Smooth muscle cell (in vitro differentiated cells): ENCODE measurements at regions not wholly inside any gene's neighbourhood (a gene's known extent, or its start where the extent isn't known, plus 50 kb on each side); places are given as distances from the start of the nearest gene placed in this dataset.

Experiments used
- DNase-seq: peaks from one replicate; lab custom pipeline; 2025; ENCODE audit not compliant: unreplicated experiment; lab: John Stamatoyannopoulos, UW
- H2AFZ ChIP-seq: fragments of 200-600 bp; sonication (generic); 2 replicates; pipeline ENCODE4 v1.6.0; 2016; ENCODE audit warnings: antibody characterized with exemption, low read depth, mild to moderate bottlenecking
- H3F3A ChIP-seq: fragments of 200-600 bp; sonication (generic); 2 replicates; pipeline ENCODE4 v1.6.0; 2017; ENCODE audit warnings: antibody characterized with exemption, low read depth
- H3K27ac ChIP-seq: fragments of 200-600 bp; sonication (generic); 2 replicates; pipeline ENCODE4 v1.5.1; 2016; ENCODE audit warnings: low read depth, mild to moderate bottlenecking
- H3K27me3 ChIP-seq: fragments of 200-600 bp; sonication (generic); 2 replicates; pipeline ENCODE4 v1.6.1; 2016; ENCODE audit warnings: low read depth, mild to moderate bottlenecking
- H3K36me3 ChIP-seq: fragments of 200-600 bp; sonication (generic); 2 replicates; pipeline ENCODE4 v1.5.1; 2016; ENCODE audit warnings: low read depth
- H3K4me1 ChIP-seq: fragments of 200-600 bp; sonication (generic); 2 replicates; pipeline ENCODE4 v1.5.1; 2016; ENCODE audit warnings: low read depth
- H3K4me2 ChIP-seq: fragments of 200-600 bp; sonication (generic); 2 replicates; pipeline ENCODE4 v1.6.0; 2016; ENCODE audit warnings: mild to moderate bottlenecking
- H3K4me3 ChIP-seq: fragments of 200-600 bp; sonication (generic); 2 replicates; pipeline ENCODE4 v1.5.1; 2016; ENCODE audit warnings: mild to moderate bottlenecking
- H3K79me2 ChIP-seq: fragments of 200-600 bp; sonication (generic); 2 replicates; pipeline ENCODE4 v1.6.0; 2016; ENCODE audit warnings: low read depth, mild to moderate bottlenecking
- H3K9ac ChIP-seq: fragments of 200-600 bp; sonication (generic); 2 replicates; pipeline ENCODE4 v1.6.0; 2016; ENCODE audit warnings: low read depth
- H3K9me3 ChIP-seq: fragments of 200-600 bp; sonication (generic); replicated peaks from 2 replicates; pipeline ENCODE4 v1.5.1; 2016; ENCODE audit warnings: low read depth
- H4K20me1 ChIP-seq: fragments of 200-600 bp; sonication (generic); 2 replicates; pipeline ENCODE4 v1.6.0; 2016; ENCODE audit warnings: low read depth
- CTCF ChIP-seq: fragments of 200-600 bp; sonication (generic); IDR thresholded peaks from 2 replicates; pipeline ENCODE4 v1.5.1; 2017; ENCODE audit warnings: borderline replicate concordance, mild to moderate bottlenecking, antibody characterized with exemption; ENCODE audit not compliant: insufficient read depth, poor library complexity, severe bottlenecking
- WGBS: methylation state at CpG from one replicate; pipeline ENCODE4 v1.1.7; 2016; ENCODE audit warnings: low lambda C conversion rate; 5-methylcytosine and 5-hydroxymethylcytosine counted together

- 81% methylated on average over 20 of the region's 20 CpGs for WGBS
Observed at GRCh38 chr18:78731016-78731397, 248.6 kb upstream of the SALL3 start.

GRCh38 chr18:78731398-78732032 is 248.1 kb upstream of the SALL3 start:
- WGBS = 92% methylated on average over 18 of the region's 18 CpGs
- Histone ChIP-seq H3K27ac (no peak overlapping the region), H3K9me3 (no peaks in the 10 kb centered on the region), H2AFZ (no peak overlapping the region), H3K27me3 (no peaks in the 10 kb centered on the region), H4K20me1 (no peaks in the 10 kb centered on the region), H3K36me3 (no peaks in the 10 kb centered on the region), H3K79me2 (no peaks in the 10 kb centered on the region), H3K4me3 (no peak overlapping the region), H3K4me2 (no peak overlapping the region), H3F3A (no peaks in the 10 kb centered on the region), H3K4me1 (no peaks in the 10 kb centered on the region), H3K9ac (no peak overlapping the region)
- no peak for TF ChIP-seq CTCF
- DNase-seq = no peak

More at GRCh38 chr18:78731016-78731397, 248.6 kb upstream of the SALL3 start:
- Histone ChIP-seq H3K27me3 (no peaks in the 10 kb centered on the region), H3K4me3 (no peak overlapping the region), H3K27ac (no peak overlapping the region), H3K9me3 (no peaks in the 10 kb centered on the region), H3K36me3 (no peaks in the 10 kb centered on the region), H2AFZ (no peak overlapping the region), H3K4me2 (no peak overlapping the region), H3K4me1 (no peaks in the 10 kb centered on the region), H3F3A (no peaks in the 10 kb centered on the region), H3K79me2 (no peaks in the 10 kb centered on the region), H4K20me1 (no peaks in the 10 kb centered on the region), H3K9ac (no peak overlapping the region)
- no peak for TF ChIP-seq CTCF
- no peak for DNase-seq

DNA sequence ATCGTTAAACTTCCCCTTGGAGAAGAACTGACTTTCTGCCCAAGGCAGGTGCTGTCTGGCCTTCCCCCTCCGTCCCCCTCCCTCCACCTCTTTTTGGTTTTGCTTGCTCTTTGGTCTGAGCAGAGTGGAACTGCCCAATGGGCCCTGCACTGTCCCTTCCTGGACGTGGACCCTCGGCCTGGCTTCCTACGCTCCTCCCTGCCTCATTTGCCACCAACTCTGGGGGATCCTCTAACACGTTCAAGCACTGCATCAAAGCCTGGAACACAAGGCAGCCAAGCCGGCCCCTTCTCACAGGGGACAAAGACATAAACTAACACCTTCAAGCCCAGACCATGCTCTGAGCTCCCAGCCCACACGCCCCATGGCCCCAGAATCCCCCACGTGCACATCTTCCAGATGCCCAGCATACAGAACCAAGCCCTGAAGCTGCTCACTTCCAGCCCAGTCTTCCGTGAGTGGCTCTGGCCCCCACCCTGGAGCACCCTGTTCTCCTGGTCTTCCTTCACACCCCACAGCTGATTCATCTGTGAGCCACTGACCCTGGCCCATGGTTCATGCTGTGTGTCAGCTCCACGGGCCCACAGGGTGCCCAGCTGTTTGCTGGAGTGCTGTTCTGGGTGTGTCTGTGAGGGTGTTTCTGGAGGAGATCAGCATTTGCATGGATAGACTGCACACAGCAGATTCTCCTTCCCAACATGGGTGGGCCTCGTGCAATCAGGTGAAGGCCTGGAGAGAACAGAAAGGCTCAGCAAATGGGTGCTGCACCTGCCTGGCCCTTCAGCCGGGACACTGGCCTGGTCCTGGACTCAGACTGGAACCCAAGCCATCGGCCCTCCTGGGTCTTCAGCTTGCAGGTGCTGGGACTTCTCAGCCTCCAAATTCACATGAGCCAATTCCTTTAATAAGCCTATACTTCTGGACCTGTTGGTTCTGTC is 247.1 kb upstream of the SALL3 start:
- Histone ChIP-seq H3K4me1 (no peaks in the 10 kb centered on the region), H3K27me3 (no peaks in the 10 kb centered on the region), H2AFZ (no peak overlapping the region), H3K4me3 (no peak overlapping the region), H3K9me3 (no peaks in the 10 kb centered on the region), H4K20me1 (no peaks in the 10 kb centered on the region), H3K27ac (no peak overlapping the region), H3F3A (no peaks in the 10 kb centered on the region), H3K4me2 (no peak overlapping the region), H3K9ac (no peak overlapping the region), H3K36me3 (no peaks in the 10 kb centered on the region), H3K79me2 (no peaks in the 10 kb centered on the region)
- 89% methylated on average over 14 of the region's 14 CpGs for WGBS
- DNase-seq = no peak
- no peak for TF ChIP-seq CTCF
